ENCODE measurements at regions not wholly inside any gene's neighbourhood (a gene's known extent, or its start where the extent isn't known, plus 50 kb on each side); places are given as distances from the start of the nearest gene placed in this dataset.

- TF ChIP-seq CTCF (IDR thresholded peaks at IDR 0.05) (no peak), POLR2A (IDR thresholded peaks at IDR 0.05) (no peak)
Observed at GRCh38 chr18:22297008-22297407, 120.7 kb downstream of the CTAGE1 start.

Measured in heart left ventricle (tissue), 13 donors.